ENCODE measurements at regions not wholly inside any gene's neighbourhood (a gene's known extent, or its start where the extent isn't known, plus 50 kb on each side); places are given as distances from the start of the nearest gene placed in this dataset.

GRCh38 chr22:48049116-48049515 lies 1286.7 kb downstream of the TBC1D22A start:
- TF ChIP-seq CTCF (IDR thresholded peaks at IDR 0.05 in 8 of 11, conservative IDR thresholded peaks at IDR 0.05 in 3 of 11), result no peak
- no peak for TF ChIP-seq POLR2A (IDR thresholded peaks at IDR 0.05)

Measured in spleen (tissue), 7 donors.